SK-N-SH (cell line): ENCODE measurements at regions not wholly inside any gene's neighbourhood (a gene's known extent, or its start where the extent isn't known, plus 50 kb on each side); places are given as distances from the start of the nearest gene placed in this dataset.

Source experiments
- CTCF ChIA-PET: fragments of 300-600, 350-600 bp; formaldehyde crosslinking; extraction: SDS; loops from one replicate; lab custom pipeline; 2021; lab: Yijun Ruan, JAX
- POLR2A ChIA-PET: fragments of 350-600 bp; sonication (Branson Sonifier 250); formaldehyde crosslinking; extraction: SDS; loops from one replicate; lab custom pipeline; 2020; ENCODE audit warnings: antibody characterized with exemption, inconsistent platforms; lab: Yijun Ruan, JAX
- DNase-seq: peaks from one replicate; pipeline ENCODE4 v3.0.0; 2012
- H2AFZ ChIP-seq: fragments of 200-600 bp; sonication (generic); 2 replicates; pipeline ENCODE4 v1.8.1; 2016; ENCODE audit warnings: antibody characterized with exemption, mild to moderate bottlenecking, low read depth
- H3F3A ChIP-seq: fragments of 200-600 bp; sonication (generic); replicated peaks from 2 replicates; pipeline ENCODE3; 2016; ENCODE audit warnings: antibody characterized with exemption, mild to moderate bottlenecking; ENCODE audit not compliant: insufficient read depth
- H3K27ac ChIP-seq, 2 experiments: fragments of 200-500 bp in 1 of 2; fragments of 200-600 bp in 1 of 2; sonication (Bioruptor generic) in 1 of 2; sonication (generic), shearing (Covaris generic) in 1 of 2; 2 replicates each; pipeline versions ENCODE4 v1.5.1 to v1.6.1; 2014 to 2016; ENCODE audit warnings: low read depth in 2 of 2, inconsistent platforms in 1 of 2, low read length in 1 of 2, mild to moderate bottlenecking in 1 of 2, mixed read lengths in 1 of 2
- H3K27me3 ChIP-seq: fragments of 200-600 bp; sonication (generic), shearing (Covaris generic); 2 replicates; pipeline ENCODE4 v1.6.1; 2016; ENCODE audit warnings: mixed run types; ENCODE audit not compliant: insufficient read depth
- H3K36me3 ChIP-seq, 2 experiments: fragments of 200-500 bp in 1 of 2; fragments of 200-600 bp in 1 of 2; sonication (Bioruptor generic) in 1 of 2; sonication (generic) in 1 of 2; replicated peaks in 1 of 2; 2 replicates each; pipeline versions ENCODE3 to v1.5.1; 2014 to 2016; ENCODE audit warnings: low read length in 1 of 2, mild to moderate bottlenecking in 1 of 2; ENCODE audit not compliant: insufficient read depth in 2 of 2, control insufficient read depth in 1 of 2
- H3K4me1 ChIP-seq, 2 experiments: fragments of 200-500 bp in 1 of 2; fragments of 200-600 bp in 1 of 2; sonication (Bioruptor generic) in 1 of 2; sonication (generic), shearing (Covaris generic) in 1 of 2; 2 replicates each; pipeline versions ENCODE4 v1.5.1 to v1.6.1; 2014 to 2016; ENCODE audit warnings: low read depth in 1 of 2, low read length in 1 of 2, mixed run types in 1 of 2; ENCODE audit not compliant: insufficient read depth in 2 of 2, control insufficient read depth in 1 of 2
- H3K4me2 ChIP-seq: fragments of 200-600 bp; sonication (generic), shearing (Covaris generic); 2 replicates; pipeline ENCODE4 v1.6.1; 2017; ENCODE audit warnings: mixed run types
- H3K4me3 ChIP-seq, 2 experiments: fragments of 200-500 bp in 1 of 2; fragments of 200-600 bp in 1 of 2; sonication (Bioruptor generic) in 1 of 2; sonication (generic), shearing (Covaris generic) in 1 of 2; 2 replicates each; pipeline versions ENCODE4 v1.5.1 to v1.8.1; 2014 to 2016; ENCODE audit warnings: low read depth in 2 of 2, inconsistent platforms in 1 of 2, low read length in 1 of 2, mild to moderate bottlenecking in 1 of 2, mixed read lengths in 1 of 2, moderate library complexity in 1 of 2
- H3K79me2 ChIP-seq: fragments of 200-600 bp; sonication (generic); 2 replicates; pipeline ENCODE4 v1.8.1; 2017; ENCODE audit warnings: mild to moderate bottlenecking; ENCODE audit not compliant: insufficient read depth
- H3K9ac ChIP-seq: fragments of 200-600 bp; sonication (generic); 2 replicates; pipeline ENCODE4 v1.6.1; 2017; ENCODE audit warnings: mixed run types
- H3K9me2 ChIP-seq: fragments of 200-600 bp; sonication (generic); 2 replicates; pipeline ENCODE4 v1.6.1; 2017; ENCODE audit warnings: mixed run types
- H3K9me3 ChIP-seq: fragments of 200-600 bp; sonication (generic); 2 replicates; pipeline ENCODE4 v1.6.1; 2017; ENCODE audit warnings: mixed run types, mild to moderate bottlenecking, moderate library complexity
- H4K20me1 ChIP-seq: fragments of 200-600 bp; sonication (generic); 2 replicates; pipeline ENCODE4 v1.6.1; 2017; ENCODE audit warnings: mild to moderate bottlenecking, mixed run types; ENCODE audit not compliant: insufficient read depth
- ELF1 ChIP-seq: IDR thresholded peaks from 2 replicates; pipeline ENCODE4 v1.4.0; 2012
- EP300 ChIP-seq, 2 experiments: IDR thresholded peaks; 2 replicates each; pipeline versions ENCODE4 v1.4.0 to v1.6.1; 2012; ENCODE audit warnings: borderline replicate concordance in 1 of 2, low read depth in 1 of 2, low read length in 1 of 2
- FOSL2 ChIP-seq: IDR thresholded peaks from 2 replicates; pipeline ENCODE4 v1.4.0; 2012; ENCODE audit warnings: low read depth, mild to moderate bottlenecking, moderate library complexity, borderline replicate concordance
- IRF3 ChIP-seq: fragments of 150-350 bp; IDR thresholded peaks from 2 replicates; pipeline ENCODE4 v1.6.1; 2016; ENCODE audit warnings: mild to moderate bottlenecking, low read depth, low read length
- MEF2A ChIP-seq: IDR thresholded peaks from 2 replicates; pipeline ENCODE4 v1.4.0; 2012; ENCODE audit warnings: low read depth, borderline replicate concordance
- NFIC ChIP-seq: IDR thresholded peaks from 2 replicates; pipeline ENCODE4 v1.4.0; 2012; ENCODE audit warnings: borderline replicate concordance
- POLR2AphosphoS5 ChIP-seq: IDR thresholded peaks from 2 replicates; pipeline ENCODE4 v1.6.1; 2012; ENCODE audit warnings: low read depth, low read length
- RCOR1 ChIP-seq: fragments of 150-350 bp; IDR thresholded peaks from 2 replicates; pipeline ENCODE4 v1.6.1; 2017; ENCODE audit warnings: antibody characterized with exemption, low read length
- RFX5 ChIP-seq: IDR thresholded peaks from 2 replicates; pipeline ENCODE4 v1.6.1; 2012; ENCODE audit warnings: mild to moderate bottlenecking, improper control_type of control experiment, low read length
- SIN3A ChIP-seq: IDR thresholded peaks from 2 replicates; pipeline ENCODE4 v1.6.1; 2012; ENCODE audit warnings: low read depth, mild to moderate bottlenecking, low read length, moderate library complexity, borderline replicate concordance
- TCF12 ChIP-seq: IDR thresholded peaks from 2 replicates; pipeline ENCODE4 v1.4.0; 2012
- USF1 ChIP-seq: IDR thresholded peaks from 2 replicates; pipeline ENCODE4 v1.4.0; 2012; ENCODE audit warnings: low read depth, borderline replicate concordance
- WGBS: methylation state at CpG from one replicate; pipeline ENCODE4 v1.1.6; 2017; ENCODE audit warnings: low lambda C conversion rate; 5-methylcytosine and 5-hydroxymethylcytosine counted together

- H2AFZ ChIP-seq = no peak overlapping the region
- no peaks in the 10 kb centered on the region for H4K20me1 ChIP-seq
- no peaks in the 10 kb centered on the region for H3K27me3 ChIP-seq
- no peaks in the 10 kb centered on the region for H3K79me2 ChIP-seq
- POLR2A ChIA-PET = no interaction called here
- no peaks in the 10 kb centered on the region for H3K9me3 ChIP-seq
- no peak for DNase-seq
- TF ChIP-seq NFIC (no peak), USF1 (no peak), MEF2A (no peak), EP300 (IDR thresholded peaks at IDR 0.05; ENCODE audit: borderline replicate concordance in 1 of 2, low read depth in 1 of 2, low read length in 1 of 2) (no peak), ELF1 (no peak), POLR2AphosphoS5 (no peak), RCOR1 (no peak)
- no peaks in the 10 kb centered on the region for H3K36me3 ChIP-seq
- H3K4me1 ChIP-seq = no peaks in the 10 kb centered on the region
- no peak overlapping the region for H3K4me3 ChIP-seq
- CTCF ChIA-PET = no interaction called here
- H3F3A ChIP-seq = no peaks in the 10 kb centered on the region
- no peak overlapping the region for H3K9ac ChIP-seq
- WGBS = 0% methylated on average over 2 of the region's 5 CpGs
- no peak overlapping the region for H3K27ac ChIP-seq
- H3K4me2 ChIP-seq = no peak overlapping the region
- H3K9me2 ChIP-seq = no peaks in the 10 kb centered on the region
Observed at GRCh38 chr13:110993788-110994187, 78.9 kb upstream of the ANKRD10 start.

- H3K4me1 ChIP-seq = no peaks in the 10 kb centered on the region
- no peaks in the 10 kb centered on the region for H3K9me2 ChIP-seq
- WGBS = 68% methylated on average over 12 of the region's 21 CpGs
- H2AFZ ChIP-seq = no peak overlapping the region
- no peaks in the 10 kb centered on the region for H3K36me3 ChIP-seq
- no peak for DNase-seq
- H3K4me2 ChIP-seq = no peak overlapping the region
- H4K20me1 ChIP-seq = no peaks in the 10 kb centered on the region
- H3K79me2 ChIP-seq = no peaks in the 10 kb centered on the region
- no peak overlapping the region for H3K4me3 ChIP-seq
- no peaks in the 10 kb centered on the region for H3K9me3 ChIP-seq
- CTCF ChIA-PET = no interaction called here
- no peaks in the 10 kb centered on the region for H3F3A ChIP-seq
- H3K9ac ChIP-seq = no peak overlapping the region
- H3K27me3 ChIP-seq = no peaks in the 10 kb centered on the region
- no peak for TF ChIP-seq FOSL2
- no peak for TF ChIP-seq TCF12
- TF ChIP-seq POLR2AphosphoS5 = no peak
- TF ChIP-seq EP300 (IDR thresholded peaks at IDR 0.05; ENCODE audit: borderline replicate concordance in 1 of 2, low read depth in 1 of 2, low read length in 1 of 2) = no peak
- no peak for TF ChIP-seq RFX5
- no peak for TF ChIP-seq IRF3
- TF ChIP-seq SIN3A = no peak
- no peak overlapping the region for H3K27ac ChIP-seq
- POLR2A ChIA-PET = no interaction called here
Observed at GRCh38 chr13:110991991-110992508, 77.2 kb upstream of the ANKRD10 start.
